Subcutaneous abdominal adipose tissue (tissue), 5 donors: ENCODE measurements at regions not wholly inside any gene's neighbourhood (a gene's known extent, or its start where the extent isn't known, plus 50 kb on each side); places are given as distances from the start of the nearest gene placed in this dataset.
"Not testable (repeated sequence)": the region's sequence is repeated elsewhere in the genome, so short reads cannot be mapped to it uniquely, and the experiment has no call there.

Experiments
- H3K27ac ChIP-seq: one replicate; pipeline ENCODE4 v1.7.0; 2013; ENCODE audit warnings: low read depth, mild to moderate bottlenecking, inconsistent platforms, low read length, moderate library complexity
- H3K27me3 ChIP-seq, 5 donors: one replicate each; pipeline ENCODE4 v1.7.0; 2013; ENCODE audit warnings: low read length in 5 of 5, inconsistent platforms in 1 of 5; ENCODE audit not compliant: control insufficient read depth in 5 of 5, insufficient read depth in 4 of 5
- H3K36me3 ChIP-seq, 5 donors: one replicate each; pipeline ENCODE4 v1.7.0; 2013; ENCODE audit warnings: low read length in 5 of 5; ENCODE audit not compliant: control insufficient read depth in 5 of 5, insufficient read depth in 5 of 5
- H3K4me1 ChIP-seq, 5 donors: one replicate each; pipeline ENCODE4 v1.7.0; 2013; ENCODE audit warnings: low read length in 5 of 5, mild to moderate bottlenecking in 3 of 5, moderate library complexity in 1 of 5; ENCODE audit not compliant: control insufficient read depth in 5 of 5, insufficient read depth in 5 of 5
- H3K4me3 ChIP-seq, 5 donors: one replicate each; pipeline ENCODE4 v1.7.0; 2013; ENCODE audit warnings: low read length in 5 of 5, low read depth in 1 of 5
- H3K9ac ChIP-seq, 5 donors: one replicate each; pipeline ENCODE4 v1.7.0; 2013; ENCODE audit warnings: low read length in 5 of 5, mild to moderate bottlenecking in 4 of 5, moderate library complexity in 3 of 5
- H3K9me3 ChIP-seq, 5 donors: one replicate each; pipeline ENCODE4 v1.7.0; 2013; ENCODE audit warnings: low read length in 5 of 5; ENCODE audit not compliant: control insufficient read depth in 5 of 5
- donor health status: healthy.
- donor health status: healthy.
- donor health status: healthy.
- donor health status: healthy.
- donor health status: healthy.

GRCh38 chr1:148679050-148679786, 69.4 kb upstream of the NUDT4B start:
- H3K27me3 ChIP-seq, H3K36me3 ChIP-seq, H3K9ac ChIP-seq, H3K27ac ChIP-seq, H3K9me3 ChIP-seq, H3K4me1 ChIP-seq: not testable (repeated sequence)
- H3K4me3 ChIP-seq: peak overlapping the region in 2 of 5 donors; percentile 47 to 51

GRCh38 chr1:148679787-148680326, 68.7 kb upstream of the NUDT4B start:
- H3K4me3 ChIP-seq: peak overlapping the region in 1 of 5 donors; percentile 51
- not testable (repeated sequence) for H3K9ac ChIP-seq, H3K27ac ChIP-seq

GRCh38 chr1:148686735-148687134, 61.8 kb upstream of the NUDT4B start:
- not testable (repeated sequence) for H3K27me3 ChIP-seq, H3K9me3 ChIP-seq, H3K4me1 ChIP-seq, H3K27ac ChIP-seq, H3K4me3 ChIP-seq, H3K9ac ChIP-seq, H3K36me3 ChIP-seq

More at GRCh38 chr1:148679787-148680326, 68.7 kb upstream of the NUDT4B start:
- H3K9me3 ChIP-seq, H3K36me3 ChIP-seq, H3K4me1 ChIP-seq, H3K27me3 ChIP-seq: not testable (repeated sequence)

- H3K9ac ChIP-seq, H3K27me3 ChIP-seq, H3K4me3 ChIP-seq, H3K27ac ChIP-seq, H3K9me3 ChIP-seq, H3K36me3 ChIP-seq, H3K4me1 ChIP-seq: not testable (repeated sequence)
These were observed 61.2 kb upstream of the NUDT4B start for GRCh38 chr1:148687376-148687775.
